GM11168 (cell line): ENCODE measurements at regions not wholly inside any gene's neighbourhood (a gene's known extent, or its start where the extent isn't known, plus 50 kb on each side); places are given as distances from the start of the nearest gene placed in this dataset.
"Not testable (repeated sequence)": the region's sequence is repeated elsewhere in the genome, so short reads cannot be mapped to it uniquely, and the experiment has no call there.

Source experiments
- in situ Hi-C: fragments of 300-500 bp; cut with MboI; formaldehyde crosslinking; loops from one replicate; pipeline ENCODE4 v1.12.0; 2022; ENCODE audit warnings: low sequenced_read_pairs; ENCODE audit not compliant: unreplicated experiment

GRCh38 chr6:16953446-16953845 is 148.4 kb upstream of the STMND1 start:
- in situ Hi-C loops = no loop called here

DNA sequence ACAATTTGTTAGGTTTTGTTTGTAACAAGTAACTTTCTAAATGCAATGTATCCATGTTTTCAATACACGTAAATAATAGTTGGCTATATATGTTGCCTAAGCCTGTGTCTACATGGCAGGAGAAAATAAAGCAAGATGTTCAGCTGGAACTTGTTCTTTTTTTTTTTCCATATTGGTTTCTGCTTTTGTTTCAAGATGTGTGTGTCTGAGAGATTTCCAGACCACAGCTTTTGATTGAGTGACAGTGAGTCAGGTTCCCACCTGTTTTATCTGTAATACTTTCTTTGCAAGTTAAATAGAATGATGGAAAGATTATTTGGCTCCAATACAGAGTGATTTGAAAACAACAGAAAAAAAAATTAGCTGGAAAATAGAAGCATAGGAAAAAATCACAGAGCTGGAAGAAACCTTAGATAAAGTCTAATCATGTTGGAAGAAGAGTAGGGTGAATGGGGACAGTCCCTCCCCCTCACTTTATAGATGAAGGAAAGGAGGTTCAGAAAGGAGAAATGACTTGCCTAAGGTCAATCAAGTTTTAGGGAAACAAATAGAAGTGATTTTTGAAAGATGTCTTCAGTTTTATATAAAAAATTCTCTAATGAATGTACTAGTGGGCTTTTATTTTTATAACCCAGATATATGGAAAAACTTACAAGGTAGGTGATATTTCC is 150.9 kb upstream of the STMND1 start:
- in situ Hi-C loops = no loop called here

DNA sequence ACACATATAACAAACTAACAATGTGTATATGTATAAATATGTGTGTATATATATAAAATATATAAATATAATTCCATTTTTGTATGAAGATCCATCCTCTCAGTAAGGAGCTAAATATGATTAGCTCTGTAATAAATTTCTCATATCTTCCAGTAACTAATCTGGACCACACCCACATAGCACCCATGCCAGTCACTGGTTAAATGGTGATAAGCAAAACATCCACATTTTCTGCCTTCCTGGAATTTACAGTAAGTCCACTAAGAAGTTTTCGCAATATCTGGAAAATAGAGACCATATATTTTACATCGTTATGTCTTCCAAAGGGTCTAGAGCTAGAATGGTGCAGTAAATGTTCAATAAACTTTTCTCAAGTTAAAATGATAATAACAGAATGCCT is 151.5 kb upstream of the STMND1 start:
- in situ Hi-C loops = no loop called here

DNA sequence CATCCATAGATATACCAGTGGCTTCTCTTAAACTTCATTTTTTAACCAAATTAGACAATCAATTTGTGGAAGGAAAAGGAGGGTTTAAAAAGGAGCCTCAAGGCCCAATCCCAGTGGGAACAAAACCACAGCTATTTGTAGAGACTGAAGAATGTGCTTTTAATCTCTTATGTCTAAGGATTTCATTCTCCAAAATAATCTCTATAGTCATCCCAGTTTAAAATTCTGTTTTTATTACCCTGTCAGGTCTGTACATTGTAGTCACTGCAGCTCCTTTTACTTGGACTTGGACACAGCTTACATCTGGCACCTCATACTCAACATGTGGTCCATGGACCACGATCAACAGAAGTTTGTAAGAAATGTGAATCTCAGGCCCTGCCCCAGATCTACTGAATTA is 152.1 kb upstream of the STMND1 start:
- in situ Hi-C loops = no loop called here

GRCh38 chr6:16948396-16948795 is 153.5 kb upstream of the STMND1 start:
- in situ Hi-C loops = no loop called here

DNA sequence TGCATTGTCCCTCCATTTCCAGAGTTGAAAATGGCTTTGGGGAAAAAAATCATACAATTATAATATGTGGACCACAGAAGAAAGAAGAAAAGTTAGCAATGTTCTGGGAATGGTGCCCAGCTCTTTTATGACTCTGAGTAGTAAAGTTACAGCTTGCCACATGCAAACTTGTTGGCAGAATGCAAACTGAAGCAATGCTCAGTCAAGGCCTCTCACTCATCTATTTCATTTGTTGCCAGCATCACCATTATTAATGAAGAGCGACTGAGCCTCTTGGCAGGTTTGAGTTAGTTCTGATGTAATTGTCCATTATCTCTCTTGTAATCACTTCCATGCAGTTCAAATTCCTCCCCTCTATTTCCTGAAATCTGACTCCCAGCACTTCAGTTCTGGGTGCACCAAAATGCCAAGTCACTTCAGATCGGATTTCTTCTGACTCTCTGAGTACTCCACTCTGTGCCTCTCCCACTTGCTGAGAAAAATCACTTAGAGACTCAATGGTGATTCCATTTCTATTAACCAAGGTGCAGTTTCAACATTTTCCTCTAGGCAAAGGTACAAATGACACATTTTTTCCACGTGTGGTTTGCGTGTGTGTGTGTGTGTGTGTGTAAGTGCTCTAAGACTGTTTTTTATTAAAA is 154.4 kb upstream of the STMND1 start:
- in situ Hi-C loops = no loop called here

DNA sequence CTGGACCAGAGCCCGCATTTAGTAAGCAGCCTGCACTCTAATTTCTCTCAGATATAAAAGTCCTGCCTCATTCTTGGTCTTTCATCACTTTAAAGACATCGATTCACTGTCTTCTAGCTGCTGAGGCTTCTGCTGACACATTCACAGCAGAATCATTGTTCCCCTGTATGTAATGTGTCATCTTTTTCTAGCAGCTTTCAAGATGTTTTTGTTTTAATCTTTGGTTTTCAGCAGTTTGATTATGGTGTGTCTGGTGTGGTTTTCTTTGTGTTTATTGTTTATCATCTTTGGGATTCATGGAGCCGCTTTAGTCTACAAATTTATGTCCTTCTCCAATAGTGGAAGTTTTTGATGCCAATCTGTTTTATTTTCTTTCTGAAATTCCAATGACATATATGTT is 157.3 kb upstream of the STMND1 start:
- in situ Hi-C loops = no loop called here

DNA sequence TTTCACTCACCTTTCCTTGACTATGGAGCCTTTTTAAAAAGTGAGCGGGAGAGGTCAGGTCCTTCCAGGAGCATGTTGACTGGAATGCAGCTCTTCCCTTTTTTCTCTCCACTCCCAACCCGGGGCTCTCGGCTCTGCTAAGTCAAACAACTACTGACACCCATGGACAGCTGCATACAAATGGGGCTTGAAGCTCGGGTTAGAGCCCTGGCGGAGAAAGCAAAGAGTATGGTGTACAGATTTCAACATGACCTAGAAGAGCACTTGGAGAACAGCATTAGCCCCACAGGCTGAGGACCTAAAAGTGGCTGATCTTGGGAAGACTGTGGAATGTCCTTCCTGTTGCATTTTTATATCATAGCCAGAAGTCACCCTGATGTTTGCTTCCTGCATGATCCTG is 162.0 kb upstream of the STMND1 start:
- in situ Hi-C loops = no loop called here

DNA sequence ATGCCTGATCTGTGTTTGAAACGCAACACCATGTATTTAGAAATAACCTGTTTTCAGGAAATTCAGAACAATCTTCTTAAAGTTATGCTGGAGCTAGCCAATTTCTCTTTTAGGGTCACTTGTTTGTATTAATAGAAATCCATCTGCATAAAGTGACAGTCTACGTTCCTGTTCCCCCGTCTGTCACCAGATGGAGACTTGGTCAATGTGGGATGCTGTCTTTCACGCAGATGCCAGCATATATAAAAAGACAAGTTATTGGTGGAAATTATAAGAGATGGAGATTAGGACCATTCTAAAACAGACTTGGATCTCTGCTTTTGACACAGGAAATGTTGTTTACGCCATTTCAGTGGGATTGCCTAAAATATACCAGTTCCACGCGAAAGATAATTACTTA is 162.5 kb upstream of the STMND1 start:
- in situ Hi-C loops = no loop called here

- in situ Hi-C loops = no loop called here
These were observed 165.0 kb upstream of the STMND1 start for GRCh38 chr6:16936893-16937292.

- in situ Hi-C loops = no loop called here
These were observed 167.9 kb upstream of the STMND1 start for GRCh38 chr6:16933961-16934360.

DNA sequence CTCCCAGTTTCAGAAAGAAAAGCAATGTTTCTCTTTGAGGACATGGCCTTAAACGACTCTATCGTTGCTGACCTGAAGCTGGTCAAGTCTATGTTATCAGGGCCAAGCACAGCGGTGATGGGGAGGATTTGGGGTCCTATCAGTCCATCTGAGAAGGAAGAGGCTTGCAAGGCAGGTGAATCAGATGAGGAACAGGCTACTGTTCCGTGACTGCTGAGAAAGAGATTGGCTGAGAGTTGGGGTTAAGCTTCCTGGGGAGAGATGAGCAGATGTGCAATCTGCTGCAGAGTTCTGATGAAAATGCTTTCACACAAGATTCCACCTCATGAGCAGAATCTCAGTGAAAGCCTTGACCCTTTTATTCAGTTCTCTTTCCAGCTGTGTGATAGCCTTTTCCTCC is 168.3 kb upstream of the STMND1 start:
- in situ Hi-C loops = no loop called here

DNA sequence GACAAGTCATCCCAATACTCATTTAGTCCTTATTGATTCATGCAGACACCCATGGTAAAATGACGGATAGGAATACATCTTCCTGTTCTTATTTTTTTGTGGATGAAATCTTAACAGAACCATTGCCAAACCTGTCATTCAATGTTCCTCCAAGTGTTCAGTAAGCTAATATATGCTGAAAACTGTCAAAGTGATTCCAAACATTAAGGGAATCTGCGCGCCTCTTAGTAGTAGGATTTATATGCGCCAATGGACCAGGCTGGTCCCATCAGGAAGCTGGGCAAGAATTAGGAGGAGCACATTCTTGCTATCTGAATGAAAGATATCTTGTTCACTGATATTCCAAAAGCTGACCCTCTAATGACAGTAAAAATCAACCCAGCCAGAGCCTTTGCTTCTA is 168.9 kb upstream of the STMND1 start:
- in situ Hi-C loops = no loop called here

DNA sequence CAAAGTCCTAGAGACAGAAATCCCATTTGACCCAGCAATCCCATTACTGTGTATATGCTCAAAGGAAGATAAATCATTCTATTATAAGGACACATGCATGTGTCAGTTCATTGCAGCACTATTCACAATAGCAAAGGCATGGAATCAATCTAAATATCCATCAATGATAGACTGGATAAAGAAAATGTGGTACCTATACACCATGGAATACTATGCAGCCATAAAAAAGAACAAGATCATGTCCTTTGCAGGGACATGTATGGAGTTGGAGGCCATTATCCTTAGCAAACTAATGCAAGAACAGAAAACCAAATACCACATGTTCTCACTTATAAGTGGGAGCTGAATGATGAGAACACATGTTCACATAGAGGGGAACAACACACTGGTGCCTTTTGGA is 169.8 kb upstream of the ATXN1 start:
- in situ Hi-C loops = not testable (repeated sequence)

GRCh38 chr6:16930432-16930831 is 169.2 kb upstream of the ATXN1 start:
- in situ Hi-C loops = no loop called here

DNA sequence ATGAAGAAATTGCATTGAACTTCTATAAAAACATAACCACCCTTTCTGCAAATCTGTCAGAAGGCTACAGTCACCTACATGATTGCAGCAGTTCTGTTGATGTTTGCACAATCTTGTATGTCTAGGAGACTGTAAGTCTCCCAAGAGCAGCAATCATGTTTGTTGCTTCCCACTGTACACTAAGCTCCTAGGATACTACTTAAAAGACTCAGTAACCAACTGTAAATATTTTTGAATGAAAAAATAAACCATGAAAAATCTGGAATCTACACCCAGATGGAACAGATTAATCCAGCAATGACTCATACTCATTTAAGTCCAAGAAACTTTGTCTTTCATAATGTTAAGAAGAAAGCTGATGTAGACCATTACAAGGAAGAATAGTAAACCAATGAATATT is 168.5 kb upstream of the ATXN1 start:
- in situ Hi-C loops = no loop called here

- in situ Hi-C loops = no loop called here
These were observed 167.1 kb upstream of the ATXN1 start for GRCh38 chr6:16928387-16928786.

- in situ Hi-C loops = no loop called here
These were observed 165.9 kb upstream of the ATXN1 start for GRCh38 chr6:16927205-16927604.

DNA sequence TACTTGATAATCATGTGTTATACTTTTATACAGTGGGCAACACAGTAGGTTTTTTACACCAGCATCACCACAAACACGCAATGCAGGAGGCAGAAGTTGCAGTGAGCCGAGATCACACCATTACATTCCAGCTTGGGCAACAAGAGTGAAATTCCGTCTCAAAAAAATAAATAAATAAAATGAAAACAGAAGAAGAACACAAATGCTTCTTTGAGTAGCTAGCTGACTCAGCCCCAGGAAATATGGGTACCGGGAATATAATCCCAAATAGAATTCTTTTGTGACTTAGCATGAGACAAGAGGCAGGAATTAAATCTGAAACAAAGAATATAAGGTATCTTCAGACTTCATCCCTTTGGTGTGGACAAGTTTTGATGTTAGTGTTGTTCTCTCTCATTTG is 164.2 kb upstream of the ATXN1 start:
- in situ Hi-C loops = no loop called here

DNA sequence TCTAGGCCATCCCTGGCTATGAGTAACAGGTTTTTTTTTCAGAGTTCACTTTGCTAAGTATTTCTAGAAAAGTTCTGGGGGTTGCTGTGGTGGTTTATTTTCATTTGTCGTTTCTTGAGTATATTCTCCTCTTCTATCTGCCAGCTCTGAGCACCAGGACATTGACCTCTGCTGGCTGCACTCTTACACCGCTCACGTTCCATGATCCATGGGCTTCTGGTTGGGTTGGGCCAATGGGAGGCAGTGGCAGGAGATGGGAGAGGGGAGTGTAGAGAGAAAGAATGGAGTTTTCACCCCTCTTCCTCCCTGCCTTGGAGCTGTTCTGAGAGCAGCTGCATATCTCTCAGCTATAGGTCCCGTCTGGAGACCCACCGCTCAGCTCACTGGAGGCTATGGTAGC is 161.0 kb upstream of the ATXN1 start:
- in situ Hi-C loops = no loop called here

DNA sequence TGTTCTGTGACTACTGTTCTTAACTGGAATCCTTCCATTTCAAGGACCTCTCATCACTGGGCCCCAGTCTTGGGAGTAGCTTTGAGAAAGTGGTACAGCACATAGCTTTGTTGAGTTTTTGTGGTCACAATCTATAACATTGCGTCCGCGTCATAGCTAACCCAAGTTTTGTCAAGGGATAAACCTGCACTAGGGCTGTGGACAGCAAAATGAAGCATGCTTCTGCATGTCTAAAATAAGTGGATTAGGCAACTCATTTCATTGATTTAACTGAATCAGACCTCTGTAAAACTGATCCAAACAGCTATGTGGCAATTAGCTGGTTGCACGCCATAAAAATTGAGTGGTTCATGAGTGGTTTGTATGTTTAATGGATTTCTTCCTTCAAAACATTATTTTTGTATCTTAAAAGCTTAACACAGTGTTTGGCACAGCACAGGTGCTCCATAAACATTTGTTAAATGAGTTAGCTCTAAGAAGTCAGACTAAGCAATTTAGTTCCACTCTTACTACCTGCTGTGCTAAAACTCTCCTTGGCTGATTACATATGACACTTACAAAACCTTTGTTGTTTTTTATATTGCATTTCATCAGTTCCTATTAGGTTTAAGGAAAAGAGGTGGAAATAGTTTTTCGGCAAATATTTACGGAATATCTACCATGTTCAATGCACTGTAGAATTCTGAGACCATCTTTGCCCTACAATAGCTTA is 160.3 kb upstream of the ATXN1 start:
- in situ Hi-C loops = no loop called here

- in situ Hi-C loops = no loop called here
These were observed 157.3 kb upstream of the ATXN1 start for GRCh38 chr6:16918586-16918985.
